ENCODE measurements at regions not wholly inside any gene's neighbourhood (a gene's known extent, or its start where the extent isn't known, plus 50 kb on each side); places are given as distances from the start of the nearest gene placed in this dataset.
"Not testable (repeated sequence)": the region's sequence is repeated elsewhere in the genome, so short reads cannot be mapped to it uniquely, and the experiment has no call there.

GRCh38 chr1:116185161-116185701, 74.0 kb downstream of the MAB21L3 start:
- DNase-seq (ENCODE audit: low spot score) = no peak

DNA sequence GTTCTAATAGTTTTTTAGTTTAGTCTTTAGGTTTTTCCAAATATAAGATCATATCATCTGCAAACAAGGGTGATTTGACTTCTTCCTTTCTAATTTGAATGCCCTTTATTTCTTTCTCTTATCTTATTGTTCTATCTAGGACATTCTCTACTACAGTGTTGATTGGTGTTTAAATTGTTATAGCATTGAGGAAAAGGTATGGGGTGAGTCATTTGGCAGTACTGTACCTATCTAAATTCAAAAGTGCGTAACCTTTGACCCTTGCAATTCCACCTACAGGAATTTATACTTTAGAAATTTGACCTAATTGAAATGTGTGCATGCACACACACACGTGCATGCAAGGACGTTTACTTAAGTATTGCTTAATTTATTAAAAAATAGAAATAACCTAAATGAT, 78.3 kb downstream of the MAB21L3 start:
- no peak for DNase-seq (ENCODE audit: low spot score)

- no peak for DNase-seq (ENCODE audit: low spot score)
Observed at GRCh38 chr1:116191294-116191693, 80.1 kb downstream of the MAB21L3 start.

- no peak for DNase-seq (ENCODE audit: low spot score)
Observed at GRCh38 chr1:116193768-116194167, 82.6 kb downstream of the MAB21L3 start.

- no peak for DNase-seq (ENCODE audit: low spot score)
Observed at GRCh38 chr1:116194568-116194967, 83.4 kb downstream of the MAB21L3 start.

DNA sequence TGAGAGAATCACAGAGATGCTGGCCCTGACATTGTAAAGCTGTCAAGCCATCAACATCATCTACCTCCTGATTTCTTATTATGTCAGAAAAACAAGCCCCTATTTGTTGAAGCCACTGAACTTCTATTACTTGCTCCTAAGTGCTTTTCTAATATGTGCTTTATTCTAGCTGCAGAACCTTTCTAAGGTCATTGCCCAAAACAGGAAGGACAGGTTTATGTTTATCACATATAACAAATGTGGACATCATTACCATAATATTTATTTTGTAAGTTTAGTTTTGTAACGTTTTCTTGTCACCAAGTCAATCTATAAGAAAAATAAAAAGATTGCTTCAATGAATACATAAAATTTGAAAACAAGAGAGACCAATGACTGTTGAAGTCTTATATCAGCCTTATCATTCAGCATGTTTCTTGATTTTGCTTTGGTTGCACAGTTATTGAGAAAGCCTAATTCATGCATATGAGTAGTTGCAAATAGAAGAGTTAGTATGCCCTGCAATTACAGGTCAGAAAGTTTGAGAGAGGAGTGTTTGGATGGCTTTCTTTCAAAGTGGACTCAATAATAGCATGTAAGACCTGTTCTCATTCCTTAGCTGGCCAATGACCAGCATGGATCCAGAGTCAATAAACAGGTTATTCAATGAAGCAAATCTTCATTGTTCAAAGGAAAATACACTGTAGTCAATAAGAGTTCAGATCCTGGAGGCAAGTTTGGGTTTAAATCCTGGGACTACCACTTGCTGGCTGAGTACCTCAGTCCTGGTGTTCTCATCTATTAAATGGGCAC, 84.1 kb downstream of the MAB21L3 start:
- DNase-seq (ENCODE audit: low spot score) = no peak

DNA sequence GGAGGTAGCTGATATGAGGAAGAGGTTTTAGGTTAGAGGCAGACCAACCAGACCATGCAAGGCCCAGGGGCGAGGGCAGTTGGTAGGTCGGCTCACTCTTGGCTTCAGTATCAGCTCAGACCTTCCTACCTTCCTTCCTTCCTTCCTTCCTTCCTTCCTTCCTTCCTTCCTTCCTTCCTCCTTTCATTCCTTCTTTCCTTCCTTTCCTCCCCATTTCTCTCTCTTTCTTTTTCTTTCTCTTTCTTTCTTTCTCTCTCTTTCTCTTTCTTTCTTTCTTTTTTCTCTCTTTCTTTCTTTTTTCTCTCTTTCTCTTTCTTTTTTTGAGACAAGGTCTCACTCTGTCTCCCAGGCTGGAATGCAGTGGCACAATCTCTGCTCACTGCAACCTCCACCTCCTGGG, 89.1 kb downstream of the MAB21L3 start:
- not testable (repeated sequence) for DNase-seq (ENCODE audit: low spot score)

DNA sequence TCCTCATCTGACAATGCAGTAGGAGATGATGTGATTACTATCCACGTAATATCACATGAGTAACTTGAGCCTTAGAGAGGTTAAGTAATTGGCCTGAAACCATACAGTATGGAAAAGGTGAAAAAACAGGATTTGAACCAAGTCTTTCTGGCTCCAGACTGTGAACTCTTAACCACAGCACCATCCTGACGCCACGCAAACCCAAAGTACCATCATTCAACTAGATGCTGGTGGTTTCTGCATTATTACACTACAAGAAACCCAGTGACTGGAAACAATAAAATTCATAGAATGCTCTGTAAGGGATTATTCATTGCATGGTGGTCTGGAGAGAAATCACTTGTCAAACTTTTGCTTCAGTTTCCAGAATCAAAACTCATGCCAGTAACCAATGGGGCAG, 90.7 kb downstream of the MAB21L3 start:
- no peak for DNase-seq (ENCODE audit: low spot score)

DNA sequence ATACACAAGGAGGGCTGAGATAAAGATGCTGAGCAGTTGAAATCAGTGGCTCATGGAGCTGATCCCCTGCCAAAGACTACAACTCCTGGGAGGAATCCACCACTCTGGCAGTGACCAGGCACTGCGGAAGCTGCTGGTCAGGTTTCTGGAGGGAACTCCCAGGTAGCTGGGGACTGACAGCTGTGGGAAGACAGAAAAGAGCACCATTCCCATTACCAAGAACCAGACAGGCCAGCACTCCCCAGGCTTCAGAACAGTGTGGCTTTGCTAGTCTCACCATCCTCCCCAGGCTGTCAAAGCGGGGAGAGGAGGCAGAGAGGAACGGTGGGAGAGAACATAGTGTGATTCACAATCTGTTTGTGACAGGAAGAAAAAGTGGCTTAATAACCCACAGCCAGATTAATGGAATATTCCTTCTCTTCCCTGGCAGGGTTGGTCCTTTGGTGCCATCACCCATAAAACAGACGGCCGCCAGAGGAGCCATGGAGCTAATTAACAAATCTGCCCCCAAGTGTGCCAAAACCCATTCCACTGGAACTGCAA, 92.1 kb downstream of the MAB21L3 start:
- no peak for DNase-seq (ENCODE audit: low spot score)

DNA sequence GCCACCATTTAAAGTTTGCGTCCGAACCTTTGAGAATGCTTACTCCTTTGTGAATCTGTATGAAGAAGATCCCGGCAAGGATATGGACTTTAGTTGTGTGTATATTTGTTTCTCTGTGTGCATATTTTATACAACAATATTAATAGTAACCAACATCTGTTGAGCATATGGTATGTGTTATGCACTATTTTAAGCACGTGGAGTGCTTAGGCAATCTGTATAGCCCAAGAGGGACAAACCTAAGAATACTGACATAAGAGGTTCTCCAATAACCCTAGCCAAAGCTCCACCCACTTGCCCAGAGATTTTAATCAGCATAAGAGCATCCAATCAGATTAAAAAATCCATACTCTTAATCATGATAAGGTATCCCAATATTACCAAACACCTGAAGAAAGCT, 92.7 kb downstream of the MAB21L3 start:
- DNase-seq (ENCODE audit: low spot score) = no peak

DNA sequence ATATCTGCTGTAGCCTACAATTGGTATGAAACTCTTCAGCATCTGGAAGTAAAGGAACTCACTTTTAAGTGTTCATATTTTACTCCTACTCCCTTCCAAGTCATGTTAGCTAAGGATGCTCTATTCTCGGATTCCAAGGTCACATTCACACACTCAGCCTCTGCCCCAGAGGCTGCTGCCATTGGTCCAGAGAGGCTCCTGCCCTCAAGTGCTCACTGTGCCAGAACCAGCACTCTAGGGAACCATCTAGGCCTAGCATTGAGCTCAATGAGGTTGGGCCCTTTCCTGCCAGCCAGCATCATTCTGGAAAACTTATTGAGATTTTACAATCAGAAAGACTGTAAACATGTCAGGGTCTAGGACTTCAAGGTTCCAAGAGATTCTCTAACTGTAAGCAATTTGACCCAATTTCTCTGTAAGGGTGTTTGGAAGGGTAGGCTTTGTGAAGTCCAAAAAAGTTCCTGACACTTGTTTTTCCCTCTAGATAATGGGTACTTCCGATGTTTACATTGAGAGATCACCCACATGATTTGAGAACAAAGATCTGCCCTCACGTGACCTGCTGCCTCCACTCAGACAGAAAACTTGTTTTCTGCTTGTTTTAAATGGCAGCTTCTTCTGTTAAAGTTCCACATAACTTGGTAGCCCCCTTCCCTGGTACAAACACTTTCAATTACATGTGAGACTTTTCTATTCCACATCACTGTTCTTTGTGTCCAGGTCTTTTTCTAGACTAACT, 94.9 kb downstream of the MAB21L3 start:
- DNase-seq (ENCODE audit: low spot score) = no peak

- DNase-seq (ENCODE audit: low spot score) = no peak
Observed at GRCh38 chr1:116207126-116207735, 96.0 kb downstream of the MAB21L3 start.

DNA sequence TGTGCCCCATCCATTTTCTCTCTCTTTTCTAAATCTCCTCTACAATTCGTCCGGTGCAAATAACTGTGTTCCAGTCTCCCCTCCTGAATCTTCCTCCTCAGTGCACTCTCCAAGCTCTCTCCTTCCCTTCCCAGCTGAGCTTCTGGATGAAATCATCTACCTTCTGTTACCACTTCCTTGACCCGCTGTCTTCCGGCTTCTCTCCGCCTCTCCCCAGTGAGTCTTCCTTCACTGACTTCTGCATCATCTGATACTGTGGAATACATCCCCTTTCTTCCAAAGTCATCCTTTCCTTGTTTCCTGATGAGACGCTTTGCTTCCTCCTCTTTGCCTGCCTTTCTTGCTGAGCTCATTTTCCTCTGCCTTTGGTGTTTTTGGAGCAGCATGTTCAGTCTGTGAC, 96.9 kb downstream of the MAB21L3 start:
- no peak for DNase-seq (ENCODE audit: low spot score)

DNA sequence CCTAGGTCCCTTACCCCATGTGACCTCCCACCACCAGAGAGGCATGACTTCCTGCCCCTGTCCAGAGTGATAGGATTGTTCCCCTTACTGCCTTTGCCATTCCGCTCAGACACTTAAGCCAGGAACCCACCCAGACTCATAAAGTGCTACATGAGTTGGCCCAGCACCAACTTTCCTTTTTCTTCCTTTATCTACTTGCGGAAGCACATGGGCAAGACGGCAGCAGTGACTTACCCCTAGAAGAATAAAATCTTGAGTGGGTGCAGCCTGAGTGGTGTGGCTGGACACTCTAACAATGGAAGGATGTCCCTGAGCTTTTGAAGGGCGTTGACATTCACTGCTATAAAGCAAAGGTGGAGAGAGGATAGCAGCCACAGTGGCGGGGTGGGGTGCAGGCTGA, 100.1 kb downstream of the MAB21L3 start:
- DNase-seq (ENCODE audit: low spot score) = no peak

GRCh38 chr1:116218922-116219321, 107.7 kb downstream of the MAB21L3 start:
- DNase-seq (ENCODE audit: low spot score) = no peak

GRCh38 chr1:116219651-116220434, 108.6 kb downstream of the MAB21L3 start:
- DNase-seq (ENCODE audit: low spot score) = no peak

- DNase-seq (ENCODE audit: low spot score) = no peak
Observed at GRCh38 chr1:116224111-116224510, 112.9 kb downstream of the MAB21L3 start.

GRCh38 chr1:116224561-116224960, 113.4 kb downstream of the MAB21L3 start:
- no peak for DNase-seq (ENCODE audit: low spot score)

DNA sequence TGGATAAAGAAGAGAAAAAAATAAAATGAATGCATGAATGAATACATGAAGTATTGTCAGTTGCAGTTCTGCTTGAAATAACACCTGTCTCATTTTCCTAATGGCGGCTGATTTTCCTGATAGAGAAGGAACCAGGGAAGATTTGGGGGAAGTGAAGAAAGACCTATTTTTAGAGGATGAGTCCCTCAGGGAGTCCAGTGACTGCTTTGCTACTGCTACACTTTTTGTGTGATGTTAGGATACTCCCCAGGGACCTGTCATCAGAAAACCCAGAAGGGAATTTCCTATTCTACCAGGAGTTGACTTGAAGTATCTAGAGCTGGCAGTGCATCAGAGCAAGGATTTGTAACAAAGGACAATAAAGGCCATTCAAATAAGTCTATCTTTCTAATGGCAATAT, 114.8 kb downstream of the MAB21L3 start:
- DNase-seq (ENCODE audit: low spot score) = no peak

DNA sequence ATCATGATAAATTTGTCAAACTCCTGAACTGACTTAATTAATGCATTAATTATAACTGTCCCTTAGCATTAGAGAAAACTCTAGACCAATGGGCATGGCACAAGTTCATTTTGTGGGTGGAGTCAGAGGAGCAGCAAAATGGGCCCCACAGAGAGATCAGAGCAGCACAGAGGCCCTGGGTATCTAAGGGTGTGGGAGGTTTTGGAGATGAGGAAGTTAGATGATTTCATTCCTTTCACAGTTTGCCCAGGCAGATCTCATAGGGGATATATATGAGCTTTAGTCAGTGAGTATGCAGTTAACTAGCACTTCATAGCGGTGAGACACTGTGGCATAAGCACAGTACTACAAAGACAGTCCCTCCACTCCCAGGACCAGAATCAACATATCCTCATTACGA, 117.3 kb downstream of the MAB21L3 start:
- no peak for DNase-seq (ENCODE audit: low spot score)

GRCh38 chr1:116230712-116231111, 119.5 kb downstream of the MAB21L3 start:
- no peak for DNase-seq (ENCODE audit: low spot score)

All from HT-29 (cell line).